CD4-positive, CD25-positive, alpha-beta regulatory T cell (primary cell): ENCODE measurements at regions not wholly inside any gene's neighbourhood (a gene's known extent, or its start where the extent isn't known, plus 50 kb on each side); places are given as distances from the start of the nearest gene placed in this dataset.

ENCODE experiments used
- ATAC-seq, 2 donors: fragments of 150-1000 bp; cut with Tn5 transposase; one replicate each; pipeline ENCODE4 v1.10.0; 2021; ENCODE audit warnings: low read depth in 2 of 2, moderate number of reproducible peaks in 2 of 2, moderate library complexity in 1 of 2
- DNase-seq, 3 donors: peaks; one replicate each; pipeline versions ENCODE4 v3.0.0 to v3.0.0-alpha.2; 2012 to 2022; ENCODE audit warnings: mixed read lengths in 1 of 3
- H3K27ac ChIP-seq: one replicate; pipeline ENCODE4 v1.7.0; 2013; ENCODE audit warnings: mild to moderate bottlenecking, low read length; ENCODE audit not compliant: insufficient read depth, poor library complexity, severe bottlenecking
- H3K27me3 ChIP-seq: one replicate; pipeline ENCODE4 v1.7.0; 2013; ENCODE audit warnings: low read length; ENCODE audit not compliant: control insufficient read depth, insufficient read depth
- H3K36me3 ChIP-seq: one replicate; pipeline ENCODE4 v1.7.0; 2013; ENCODE audit warnings: mild to moderate bottlenecking, low read length, moderate library complexity; ENCODE audit not compliant: control insufficient read depth, insufficient read depth
- H3K4me1 ChIP-seq: 2 replicates; pipeline ENCODE4 v1.7.0; 2013; ENCODE audit warnings: mild to moderate bottlenecking, low read length; ENCODE audit not compliant: insufficient read depth, control insufficient read depth, poor library complexity, severe bottlenecking
- H3K4me3 ChIP-seq: one replicate; pipeline ENCODE4 v1.7.0; 2013; ENCODE audit warnings: low read depth, mild to moderate bottlenecking, low read length, moderate library complexity
- H3K9me3 ChIP-seq, 2 experiments: 1 replicate in 1 of 2; 2 replicates in 1 of 2; pipeline ENCODE4 v1.7.0; 2013; ENCODE audit warnings: low read length in 2 of 2, mild to moderate bottlenecking in 1 of 2, moderate library complexity in 1 of 2; ENCODE audit not compliant: control insufficient read depth in 2 of 2
- H3K27ac Mint-ChIP-seq, 3 donors: one replicate each; pipeline ENCODE4 v1.8.0; 2020 to 2022; ENCODE audit warnings: mild to moderate bottlenecking in 3 of 3, mixed read lengths in 3 of 3, moderate library complexity in 2 of 3
- H3K27me3 Mint-ChIP-seq: one replicate; pipeline ENCODE4 v1.8.0; 2022; ENCODE audit warnings: mild to moderate bottlenecking, mixed read lengths
- H3K36me3 Mint-ChIP-seq: one replicate; pipeline ENCODE4 v1.8.0; 2020; ENCODE audit warnings: mixed read lengths
- H3K4me1 Mint-ChIP-seq, 4 donors: one replicate each; pipeline ENCODE4 v1.8.0; 2020 to 2022; ENCODE audit warnings: mixed read lengths in 4 of 4, mild to moderate bottlenecking in 1 of 4
- H3K4me3 Mint-ChIP-seq, 4 donors: one replicate each; pipeline ENCODE4 v1.8.0; 2020 to 2022; ENCODE audit warnings: mild to moderate bottlenecking in 4 of 4, mixed read lengths in 4 of 4, moderate library complexity in 3 of 4
- H3K9me3 Mint-ChIP-seq, 7 donors: one replicate each; pipeline ENCODE4 v1.8.0; 2020 to 2022; ENCODE audit warnings: mixed read lengths in 7 of 7, mild to moderate bottlenecking in 3 of 7, moderate library complexity in 2 of 7

DNA sequence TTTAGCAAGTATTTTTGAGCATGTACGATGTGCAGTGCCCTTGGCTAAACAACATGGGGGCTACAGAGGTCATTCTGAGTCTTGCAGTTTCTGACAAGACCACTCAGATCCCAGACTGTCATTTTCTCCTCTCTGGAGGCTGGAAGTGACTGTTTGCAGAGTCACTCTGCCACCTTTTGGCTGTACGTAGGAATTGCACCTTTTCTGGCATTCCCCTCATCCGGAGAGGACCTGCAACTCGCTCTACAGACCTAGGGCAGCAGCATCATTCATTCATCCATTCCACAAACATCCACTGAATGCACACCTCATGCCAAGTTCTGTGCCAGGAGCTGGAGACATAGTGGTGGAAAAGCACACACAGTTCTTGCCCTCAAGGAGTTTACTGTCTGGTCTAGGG, 160.4 kb upstream of the GPR101 start:
- Histone ChIP-seq H3K9me3 (no peaks in the 10 kb centered on the region), H3K4me1 (no peaks in the 10 kb centered on the region), H3K27ac (no peak overlapping the region), H3K36me3 (no peaks in the 10 kb centered on the region), H3K27me3 (no peaks in the 10 kb centered on the region), H3K4me3 (no peak overlapping the region)
- H3K27me3 Mint-ChIP-seq, result peaks cover 4% of the 10 kb centered on the region
- H3K4me3 Mint-ChIP-seq, result no peak overlapping the region
- H3K9me3 Mint-ChIP-seq, result no peaks in the 10 kb centered on the region
- ATAC-seq (no peak), DNase-seq (peak in 1 of 3 donors; percentile 35)
- no peak overlapping the region for H3K27ac Mint-ChIP-seq
- no peaks in the 10 kb centered on the region for H3K36me3 Mint-ChIP-seq
- H3K4me1 Mint-ChIP-seq, result no peaks in the 10 kb centered on the region

DNA sequence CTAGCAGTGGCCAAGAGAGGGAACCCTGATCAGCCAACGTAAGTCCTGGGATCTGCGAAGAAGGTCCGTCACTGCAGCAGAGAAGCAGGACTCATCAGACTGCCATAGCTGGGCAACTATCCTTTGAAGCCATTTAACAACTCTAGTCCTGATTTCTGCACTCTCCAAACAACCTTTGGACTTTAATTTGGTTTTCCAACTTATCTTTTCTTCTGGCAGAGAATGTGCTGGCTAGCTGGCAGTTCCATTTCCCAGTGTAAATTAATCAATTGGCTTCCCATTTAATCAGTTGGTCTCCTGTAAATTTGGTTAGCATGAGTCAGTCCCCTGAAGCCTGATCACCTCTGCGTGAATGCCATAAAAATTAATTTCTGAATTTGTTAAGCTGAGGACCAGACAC, 153.7 kb upstream of the GPR101 start:
- no peaks in the 10 kb centered on the region for H3K36me3 Mint-ChIP-seq
- H3K4me3 Mint-ChIP-seq, result no peak overlapping the region
- Histone ChIP-seq H3K36me3 (no peaks in the 10 kb centered on the region), H3K27ac (no peak overlapping the region), H3K9me3 (no peaks in the 10 kb centered on the region), H3K4me1 (no peaks in the 10 kb centered on the region), H3K4me3 (no peak overlapping the region), H3K27me3 (no peaks in the 10 kb centered on the region)
- H3K27me3 Mint-ChIP-seq, result no peaks in the 10 kb centered on the region
- H3K4me1 Mint-ChIP-seq, result no peaks in the 10 kb centered on the region
- ATAC-seq, result no peak
- DNase-seq, result no peak
- H3K27ac Mint-ChIP-seq, result no peak overlapping the region
- H3K9me3 Mint-ChIP-seq, result no peaks in the 10 kb centered on the region

DNA sequence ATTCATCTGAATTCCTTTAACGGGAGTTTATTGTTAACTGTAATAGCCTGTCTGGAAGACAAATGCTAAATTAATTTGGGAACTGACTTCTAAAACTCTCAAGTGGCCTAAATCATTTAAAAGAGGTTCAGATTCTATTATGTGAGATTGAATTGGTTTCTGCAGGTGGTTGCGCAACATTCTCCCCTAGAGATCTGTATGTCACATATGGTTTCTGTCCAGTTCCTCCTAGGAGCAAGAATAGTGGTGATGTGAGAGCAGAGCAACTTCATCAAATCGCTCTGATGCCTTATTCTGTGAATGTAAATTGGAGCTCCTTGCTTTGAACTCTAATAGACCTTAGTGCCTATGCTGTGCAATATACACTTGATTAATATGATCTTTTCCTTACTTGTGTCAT, 144.6 kb upstream of the GPR101 start:
- no peaks in the 10 kb centered on the region for H3K27me3 ChIP-seq
- H3K27ac Mint-ChIP-seq, result no peak overlapping the region
- H3K9me3 ChIP-seq, result no peaks in the 10 kb centered on the region
- no peaks in the 10 kb centered on the region for H3K36me3 ChIP-seq
- no peak overlapping the region for H3K4me3 Mint-ChIP-seq
- no peak overlapping the region for H3K27ac ChIP-seq
- H3K4me1 ChIP-seq, result no peaks in the 10 kb centered on the region
- no peak for DNase-seq
- no peak overlapping the region for H3K4me3 ChIP-seq
- H3K4me1 Mint-ChIP-seq, result no peaks in the 10 kb centered on the region
- no peaks in the 10 kb centered on the region for H3K36me3 Mint-ChIP-seq
- no peak for ATAC-seq
- H3K27me3 Mint-ChIP-seq, result peaks cover 5% of the 10 kb centered on the region
- peaks cover 0 to 4% (median 0%) of the 10 kb centered on the region in 7 donors for H3K9me3 Mint-ChIP-seq

DNA sequence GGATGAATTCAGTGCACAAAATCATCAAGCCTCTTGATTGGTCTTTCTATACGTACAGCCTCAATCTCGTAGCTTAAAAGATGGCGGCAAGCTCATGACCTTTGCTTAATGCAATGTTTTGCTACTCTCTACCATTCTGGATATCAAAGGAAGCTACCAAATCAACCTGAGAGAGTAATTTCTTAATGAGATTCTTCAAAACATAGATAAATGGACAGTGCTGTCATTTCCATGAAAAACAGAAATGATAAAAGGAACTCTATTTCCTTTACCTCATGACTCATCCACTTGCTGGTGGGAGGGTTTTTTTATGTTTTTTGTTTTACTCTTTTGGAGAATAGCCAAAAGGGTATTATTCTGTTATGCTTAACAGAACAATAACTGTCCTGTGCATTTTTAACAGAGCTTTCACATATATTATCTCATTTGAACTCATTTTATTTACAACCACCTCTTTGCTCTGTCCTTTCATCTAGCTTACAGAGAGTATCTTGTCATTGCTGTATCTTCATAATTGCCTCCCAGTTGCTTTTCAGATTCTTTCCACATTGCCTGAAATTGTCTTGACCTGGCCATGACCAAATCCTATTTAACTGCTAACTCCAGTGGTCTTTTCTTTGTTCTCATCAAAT, 138.6 kb upstream of the GPR101 start:
- H3K36me3 Mint-ChIP-seq, result no peaks in the 10 kb centered on the region
- H3K27me3 Mint-ChIP-seq, result peaks cover 11% of the 10 kb centered on the region
- H3K4me1 ChIP-seq, result no peaks in the 10 kb centered on the region
- H3K36me3 ChIP-seq, result no peaks in the 10 kb centered on the region
- H3K4me3 ChIP-seq, result no peak overlapping the region
- no peak for DNase-seq
- no peaks in the 10 kb centered on the region for H3K27me3 ChIP-seq
- no peaks in the 10 kb centered on the region for H3K9me3 ChIP-seq
- no peak overlapping the region for H3K4me3 Mint-ChIP-seq
- H3K27ac ChIP-seq, result no peak overlapping the region
- no peak for ATAC-seq
- H3K9me3 Mint-ChIP-seq, result peaks cover 0 to 4% (median 0%) of the 10 kb centered on the region in 7 donors
- no peak overlapping the region for H3K27ac Mint-ChIP-seq
- no peaks in the 10 kb centered on the region for H3K4me1 Mint-ChIP-seq

DNA sequence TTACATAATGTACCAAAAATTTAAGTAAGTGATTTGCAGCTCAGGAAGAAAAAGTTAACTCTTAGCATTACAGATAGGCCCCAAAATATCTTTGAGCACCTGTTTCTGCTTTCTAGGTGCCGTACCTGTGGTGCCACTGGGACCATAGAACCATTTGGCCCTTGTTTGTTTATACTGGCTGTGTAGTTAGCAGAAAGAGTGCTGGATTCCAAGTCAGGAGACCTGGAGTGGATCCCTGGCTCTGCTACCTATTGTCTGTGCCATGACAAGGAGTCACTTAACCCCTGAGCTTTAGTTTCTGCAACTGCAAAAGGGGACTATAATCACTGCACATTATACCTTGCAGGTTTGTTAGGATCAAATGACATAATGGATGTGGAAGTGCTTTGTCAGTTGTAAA, 137.8 kb upstream of the GPR101 start:
- H3K27ac Mint-ChIP-seq, result no peak overlapping the region
- DNase-seq (no peak), ATAC-seq (no peak)
- Histone ChIP-seq H3K36me3 (no peaks in the 10 kb centered on the region), H3K4me3 (no peak overlapping the region), H3K9me3 (no peaks in the 10 kb centered on the region), H3K27me3 (no peaks in the 10 kb centered on the region), H3K27ac (no peak overlapping the region), H3K4me1 (no peaks in the 10 kb centered on the region)
- peaks cover 0 to 4% (median 0%) of the 10 kb centered on the region in 7 donors for H3K9me3 Mint-ChIP-seq
- no peak overlapping the region for H3K4me3 Mint-ChIP-seq
- no peaks in the 10 kb centered on the region for H3K36me3 Mint-ChIP-seq
- no peaks in the 10 kb centered on the region for H3K4me1 Mint-ChIP-seq
- H3K27me3 Mint-ChIP-seq, result peaks cover 8% of the 10 kb centered on the region

DNA sequence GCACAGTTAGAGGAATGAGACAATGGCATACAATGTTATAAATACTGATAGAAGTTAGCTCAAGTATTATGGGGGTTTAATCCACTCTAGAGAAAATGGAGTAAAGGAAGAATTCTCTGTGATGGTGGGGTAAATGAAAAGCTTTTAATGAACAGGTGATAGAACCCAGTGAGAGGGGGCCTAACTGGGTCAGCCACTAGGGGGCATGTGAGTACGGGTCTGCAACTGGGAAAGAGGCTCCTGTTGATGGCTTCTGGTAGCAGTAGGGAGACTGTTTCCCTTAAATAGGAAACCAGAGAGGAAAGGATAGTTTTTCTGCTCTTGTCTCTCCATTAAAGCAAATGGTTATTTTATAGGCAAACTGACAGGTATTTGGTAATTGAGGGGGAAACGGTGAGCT, 132.8 kb upstream of the GPR101 start:
- Histone ChIP-seq H3K36me3 (no peaks in the 10 kb centered on the region), H3K27me3 (no peaks in the 10 kb centered on the region), H3K9me3 (no peaks in the 10 kb centered on the region), H3K4me3 (no peak overlapping the region), H3K27ac (no peak overlapping the region), H3K4me1 (no peaks in the 10 kb centered on the region)
- Mint-ChIP-seq H3K9me3 (peaks cover 0 to 4% (median 0%) of the 10 kb centered on the region in 7 donors), H3K4me3 (no peak overlapping the region), H3K27me3 (peaks cover 8% of the 10 kb centered on the region), H3K36me3 (no peaks in the 10 kb centered on the region), H3K27ac (no peak overlapping the region), H3K4me1 (no peaks in the 10 kb centered on the region)
- DNase-seq (peak in 1 of 3 donors; percentile 7), ATAC-seq (no peak)

DNA sequence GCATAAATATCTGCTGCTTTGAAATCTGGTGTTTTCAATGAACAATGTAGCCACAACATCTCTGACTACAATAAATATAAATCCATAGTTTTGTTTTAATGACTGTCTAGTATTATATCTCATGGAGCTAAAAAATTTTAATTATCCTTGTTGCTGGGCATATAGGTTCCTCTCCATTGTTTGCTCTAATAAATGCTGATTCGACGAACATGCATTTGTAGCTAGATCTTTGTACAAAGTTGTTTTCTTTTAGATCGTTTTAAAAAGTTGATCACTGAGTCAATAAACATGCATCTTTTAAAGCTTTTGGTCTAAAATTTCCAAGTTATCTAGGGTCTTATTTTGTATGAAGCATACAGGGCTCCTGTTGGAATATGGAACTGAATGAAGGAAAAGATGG, 130.5 kb upstream of the GPR101 start:
- no peak overlapping the region for H3K4me3 Mint-ChIP-seq
- Histone ChIP-seq H3K4me1 (no peaks in the 10 kb centered on the region), H3K9me3 (no peaks in the 10 kb centered on the region), H3K4me3 (no peak overlapping the region), H3K36me3 (no peaks in the 10 kb centered on the region), H3K27me3 (no peaks in the 10 kb centered on the region), H3K27ac (no peak overlapping the region)
- no peaks in the 10 kb centered on the region for H3K36me3 Mint-ChIP-seq
- DNase-seq (no peak), ATAC-seq (no peak)
- H3K27me3 Mint-ChIP-seq, result peaks cover 4% of the 10 kb centered on the region
- H3K4me1 Mint-ChIP-seq, result no peaks in the 10 kb centered on the region
- H3K27ac Mint-ChIP-seq, result no peak overlapping the region
- H3K9me3 Mint-ChIP-seq, result peaks cover 0 to 4% (median 0%) of the 10 kb centered on the region in 7 donors

DNA sequence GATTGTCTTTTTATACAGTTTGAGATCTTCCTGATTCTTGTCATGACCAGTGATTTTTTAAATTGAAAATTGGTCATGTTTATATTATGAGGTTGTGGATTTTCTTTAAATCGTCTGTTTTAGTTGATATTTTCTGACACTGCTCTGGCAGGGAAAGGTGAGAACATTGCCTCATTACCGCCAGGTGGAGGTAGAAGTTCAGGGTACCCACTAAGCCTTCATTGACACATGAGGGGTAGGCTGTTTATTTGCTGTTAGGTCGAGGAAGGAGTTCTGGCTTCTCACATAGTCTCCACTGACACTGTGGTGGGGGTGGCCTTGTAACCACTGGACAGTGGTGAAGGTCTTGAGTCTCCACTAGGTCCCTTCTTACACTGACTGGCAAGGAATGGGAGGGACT, 117.6 kb upstream of the GPR101 start:
- no peaks in the 10 kb centered on the region for H3K9me3 ChIP-seq
- Mint-ChIP-seq H3K27me3 (peaks cover 11% of the 10 kb centered on the region), H3K9me3 (peaks cover 0 to 6% (median 0%) of the 10 kb centered on the region in 7 donors), H3K27ac (no peak overlapping the region), H3K4me1 (no peaks in the 10 kb centered on the region), H3K36me3 (no peaks in the 10 kb centered on the region), H3K4me3 (no peak overlapping the region)
- ATAC-seq, result no peak
- H3K27ac ChIP-seq, result no peak overlapping the region
- H3K27me3 ChIP-seq, result no peaks in the 10 kb centered on the region
- H3K4me1 ChIP-seq, result no peaks in the 10 kb centered on the region
- H3K4me3 ChIP-seq, result no peak overlapping the region
- no peaks in the 10 kb centered on the region for H3K36me3 ChIP-seq
- DNase-seq, result no peak
